Endothelial cell of umbilical vein (primary cell): ENCODE measurements at regions not wholly inside any gene's neighbourhood (a gene's known extent, or its start where the extent isn't known, plus 50 kb on each side); places are given as distances from the start of the nearest gene placed in this dataset.

ENCODE experiments used
- BruUV-seq: library from RNA; stranded (reverse); fragments of 400-500 nt; replicated peaks from 2 replicates; lab custom pipeline; 2021; lab: Mats Ljungman, UMichigan
- CTCF ChIA-PET: fragments of 300-600, 350-600 bp; sonication (Branson Sonifier 250); formaldehyde crosslinking; loops from one replicate; lab custom pipeline; 2021; ENCODE audit warnings: antibody characterized with exemption, inconsistent platforms; lab: Charles Lee
- POLR2A ChIA-PET: fragments of 300-600, 350-600 bp; sonication (Branson Sonifier 250); formaldehyde crosslinking; loops from one replicate; lab custom pipeline; 2021; ENCODE audit warnings: antibody characterized with exemption, inconsistent platforms; lab: Charles Lee
- DNase-seq: peaks from one replicate; pipeline ENCODE4 v3.0.0-alpha.2; 2011; ENCODE audit warnings: low read depth, low spot score
- FAIRE-seq: peaks from 2 replicates; lab custom pipeline; 2011; peaks lifted over from hg19 to GRCh38; lab: Jason Lieb, UNC
- H2AFZ ChIP-seq: 2 replicates; pipeline ENCODE4 v1.6.0; 2012; ENCODE audit warnings: low read depth, low read length, control low read depth, inconsistent platforms
- H3K27ac ChIP-seq: 2 replicates; pipeline ENCODE4 v1.5.1; 2011; ENCODE audit warnings: low read depth, mild to moderate bottlenecking, control low read depth, low read length, moderate library complexity; ENCODE audit not compliant: insufficient read depth
- H3K27me3 ChIP-seq, 2 experiments: 2 replicates each; pipeline versions ENCODE4 v1.6.0 to v1.6.1; 2011; ENCODE audit warnings: low read length in 2 of 2, mixed read lengths in 1 of 2; ENCODE audit not compliant: control insufficient read depth in 2 of 2, insufficient read depth in 2 of 2
- H3K36me3 ChIP-seq, 2 experiments: 2 replicates in 1 of 2; 3 replicates in 1 of 2; pipeline ENCODE4 v1.5.1; 2011; ENCODE audit warnings: low read length in 2 of 2, mild to moderate bottlenecking in 1 of 2, moderate library complexity in 1 of 2; ENCODE audit not compliant: control insufficient read depth in 2 of 2, insufficient read depth in 2 of 2; ENCODE audit errors: extremely low read depth in 1 of 2
- H3K4me1 ChIP-seq: 3 replicates; pipeline ENCODE4 v1.5.1; 2011; ENCODE audit warnings: mild to moderate bottlenecking, low read length; ENCODE audit not compliant: control insufficient read depth, insufficient read depth; ENCODE audit errors: extremely low read depth
- H3K4me2 ChIP-seq: 2 replicates; pipeline ENCODE4 v1.6.1; 2011; ENCODE audit warnings: low read length, control low read depth, mixed read lengths; ENCODE audit not compliant: insufficient read depth
- H3K4me3 ChIP-seq, 3 experiments: fragments of 200-600 bp in 1 of 3; sonication (generic), shearing (Covaris generic) in 1 of 3; replicated peaks in 1 of 3; 2 replicates each; pipeline ENCODE4 v1.5.1; 2011 to 2016; ENCODE audit warnings: control low read depth in 3 of 3, low read length in 3 of 3, mild to moderate bottlenecking in 2 of 3, inconsistent platforms in 1 of 3, low read depth in 1 of 3, moderate library complexity in 1 of 3; ENCODE audit not compliant: insufficient read depth in 1 of 3
- H3K79me2 ChIP-seq: 2 replicates; pipeline ENCODE4 v1.6.0; 2012; ENCODE audit warnings: low read length, inconsistent platforms; ENCODE audit not compliant: control insufficient read depth, insufficient read depth
- H3K9ac ChIP-seq: replicated peaks from 2 replicates; pipeline ENCODE3; 2011; ENCODE audit warnings: low read length, control low read depth; ENCODE audit not compliant: insufficient read depth; ENCODE audit errors: extremely low read depth
- H3K9me1 ChIP-seq: replicated peaks from 3 replicates; pipeline ENCODE4 v1.6.0; 2011; ENCODE audit warnings: mild to moderate bottlenecking, low read length; ENCODE audit not compliant: control insufficient read depth, insufficient read depth; ENCODE audit errors: extremely low read depth
- H3K9me3 ChIP-seq: replicated peaks from 2 replicates; pipeline ENCODE4 v1.5.1; 2012; ENCODE audit warnings: low read length, inconsistent platforms; ENCODE audit not compliant: control insufficient read depth, insufficient read depth
- H4K20me1 ChIP-seq: replicated peaks from 2 replicates; pipeline ENCODE3; 2011; ENCODE audit warnings: mild to moderate bottlenecking, low read length; ENCODE audit not compliant: control insufficient read depth, insufficient read depth; ENCODE audit errors: extremely low read depth
- CTCF ChIP-seq, 2 donors: IDR thresholded peaks; 1 replicate in 1 of 2; 2 replicates in 1 of 2; pipeline ENCODE4 v1.5.1; 2011; ENCODE audit warnings: low read length in 2 of 2, mild to moderate bottlenecking in 2 of 2, moderate library complexity in 2 of 2, control low read depth in 1 of 2, inconsistent platforms in 1 of 2, low read depth in 1 of 2; ENCODE audit not compliant: insufficient read depth in 1 of 2; ENCODE audit errors: extremely low read depth in 1 of 2
- EZH2 ChIP-seq: IDR thresholded peaks from 2 replicates; pipeline ENCODE4 v1.6.1; 2012; ENCODE audit warnings: borderline replicate concordance, low read depth, mild to moderate bottlenecking, moderate library complexity, low read length, inconsistent platforms; ENCODE audit not compliant: severe bottlenecking
- FOS ChIP-seq: IDR thresholded peaks from 2 replicates; pipeline ENCODE4 v1.6.1; 2011; ENCODE audit warnings: mild to moderate bottlenecking, low read length, moderate library complexity, borderline replicate concordance; ENCODE audit not compliant: insufficient read depth
- GATA2 ChIP-seq: IDR thresholded peaks from 2 replicates; pipeline ENCODE4 v1.7.0; 2011; ENCODE audit warnings: low read depth, mild to moderate bottlenecking, moderate library complexity, mixed read lengths, low read length; ENCODE audit not compliant: insufficient read length, insufficient read depth
- JUN ChIP-seq: IDR thresholded peaks from 2 replicates; pipeline ENCODE4 v1.6.1; 2011; ENCODE audit warnings: borderline replicate concordance, low read depth; ENCODE audit not compliant: insufficient read length, insufficient read depth
- MAX ChIP-seq: IDR thresholded peaks from 2 replicates; pipeline ENCODE4 v1.6.1; 2011; ENCODE audit not compliant: insufficient read depth, insufficient read length
- MYC ChIP-seq: IDR thresholded peaks from one replicate; pipeline ENCODE4 v1.6.1; 2011; ENCODE audit warnings: mild to moderate bottlenecking, low read depth, low read length
- POLR2A ChIP-seq: IDR thresholded peaks from 2 replicates; pipeline ENCODE4 v1.6.1; 2012; ENCODE audit warnings: low read depth, mild to moderate bottlenecking, control low read depth, low read length
- POLR2AphosphoS5 ChIP-seq: IDR thresholded peaks from 2 replicates; pipeline ENCODE4 v1.6.1; 2012; ENCODE audit warnings: low read depth, mild to moderate bottlenecking, control low read depth, low read length, moderate library complexity; ENCODE audit not compliant: insufficient read depth
- dilution Hi-C: fragments of 300-500 bp; cut with MboI; formaldehyde crosslinking; loops from one replicate; pipeline ENCODE4 v1.15.0; 2019; ENCODE audit warnings: low sequenced_read_pairs; ENCODE audit not compliant: extremely low pct_ligation_motif_present
- intact Hi-C: fragments of 100-400 bp; cut with micrococcal nuclease; formaldehyde crosslinking; loops from one replicate; pipeline ENCODE4 v1.10.0; 2022

GRCh38 chr1:215477632-215478031 is 89.5 kb upstream of the KCTD3 start:
- Histone ChIP-seq H3K9me3 (no peaks in the 10 kb centered on the region), H3K9me1 (no peaks in the 10 kb centered on the region), H3K4me1 (no peaks in the 10 kb centered on the region), H3K27ac (no peak overlapping the region), H4K20me1 (no peaks in the 10 kb centered on the region), H3K4me2 (no peak overlapping the region), H3K79me2 (no peaks in the 10 kb centered on the region), H3K27me3 (no peaks in the 10 kb centered on the region), H2AFZ (no peak overlapping the region), H3K9ac (no peak overlapping the region), H3K4me3 (no peak overlapping the region), H3K36me3 (no peaks in the 10 kb centered on the region)
- intact Hi-C loops (no loop called here), dilution Hi-C loops (no loop called here)
- no peak for DNase-seq
- TF ChIP-seq JUN (no peak), GATA2 (no peak), POLR2A (no peak)
- POLR2A ChIA-PET = no interaction called here
- CTCF ChIA-PET = interaction anchor here (1.6 kb wide), 1 partner anchor 8 kb away, joined by 4 read pairs; no protein-coding TSS in a partner anchor
- BruUV-seq = no TSS peak
- no peak for FAIRE-seq

- Histone ChIP-seq H3K9me1 (no peaks in the 10 kb centered on the region), H3K4me1 (no peaks in the 10 kb centered on the region), H3K36me3 (no peaks in the 10 kb centered on the region), H4K20me1 (no peaks in the 10 kb centered on the region), H3K4me3 (no peak overlapping the region), H3K9ac (no peak overlapping the region), H3K79me2 (no peaks in the 10 kb centered on the region), H3K9me3 (no peaks in the 10 kb centered on the region), H3K4me2 (no peak overlapping the region), H3K27me3 (peaks cover 0 to 1% of the 10 kb centered on the region in 2 experiments), H2AFZ (no peak overlapping the region), H3K27ac (no peak overlapping the region)
- dilution Hi-C loops (no loop called here), intact Hi-C loops (no loop called here)
- FAIRE-seq (no peak), DNase-seq (no peak)
- no TSS peak for BruUV-seq
- ChIA-PET POLR2A (no interaction called here), CTCF (no interaction called here)
- TF ChIP-seq JUN = no peak
- no peak for TF ChIP-seq MYC
- no peak for TF ChIP-seq POLR2AphosphoS5
- no peak for TF ChIP-seq FOS
- TF ChIP-seq MAX = no peak
- no peak for TF ChIP-seq EZH2
- no peak for TF ChIP-seq CTCF (IDR thresholded peaks at IDR 0.05; ENCODE audit: extremely low read depth in 1 of 2, insufficient read depth in 1 of 2, low read depth in 1 of 2, low read length in 2 of 2)
- TF ChIP-seq POLR2A = no peak
- TF ChIP-seq GATA2 = no peak
These were observed 87.5 kb upstream of the KCTD3 start for GRCh38 chr1:215479567-215479966.
